WI38 (cell line): ENCODE measurements at regions not wholly inside any gene's neighbourhood (a gene's known extent, or its start where the extent isn't known, plus 50 kb on each side); places are given as distances from the start of the nearest gene placed in this dataset.

Source experiments
- H3K4me3 ChIP-seq: 2 replicates; pipeline ENCODE4 v1.5.1; 2011; ENCODE audit warnings: low read depth, mild to moderate bottlenecking, control low read depth, low read length
- TF ChIP-seq, protein P1 (sequence below): IDR thresholded peaks from 2 replicates; pipeline ENCODE4 v1.5.1; 2012; ENCODE audit warnings: low read depth, mild to moderate bottlenecking, control low read depth, low read length

DNA sequence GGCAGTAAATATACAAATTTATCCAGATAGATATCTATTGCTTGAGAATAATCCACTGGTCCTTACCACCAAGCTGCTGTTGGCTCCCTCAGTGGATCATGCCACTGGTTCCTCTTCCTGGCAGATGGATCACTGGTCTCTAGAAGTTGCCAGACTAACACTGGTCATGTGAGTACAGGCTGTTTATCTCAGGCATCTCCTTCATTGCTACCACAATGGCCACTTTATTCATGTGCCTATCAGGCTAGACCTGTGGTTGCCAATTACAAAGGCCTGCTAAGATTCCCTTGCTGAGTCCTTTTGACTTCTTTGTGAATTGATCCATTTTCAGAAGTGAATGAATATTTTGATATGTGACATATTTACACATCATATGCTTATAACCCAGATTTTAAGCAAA is 1659.5 kb upstream of the PCDH20 start:
- TF ChIP-seq, protein P1, sequence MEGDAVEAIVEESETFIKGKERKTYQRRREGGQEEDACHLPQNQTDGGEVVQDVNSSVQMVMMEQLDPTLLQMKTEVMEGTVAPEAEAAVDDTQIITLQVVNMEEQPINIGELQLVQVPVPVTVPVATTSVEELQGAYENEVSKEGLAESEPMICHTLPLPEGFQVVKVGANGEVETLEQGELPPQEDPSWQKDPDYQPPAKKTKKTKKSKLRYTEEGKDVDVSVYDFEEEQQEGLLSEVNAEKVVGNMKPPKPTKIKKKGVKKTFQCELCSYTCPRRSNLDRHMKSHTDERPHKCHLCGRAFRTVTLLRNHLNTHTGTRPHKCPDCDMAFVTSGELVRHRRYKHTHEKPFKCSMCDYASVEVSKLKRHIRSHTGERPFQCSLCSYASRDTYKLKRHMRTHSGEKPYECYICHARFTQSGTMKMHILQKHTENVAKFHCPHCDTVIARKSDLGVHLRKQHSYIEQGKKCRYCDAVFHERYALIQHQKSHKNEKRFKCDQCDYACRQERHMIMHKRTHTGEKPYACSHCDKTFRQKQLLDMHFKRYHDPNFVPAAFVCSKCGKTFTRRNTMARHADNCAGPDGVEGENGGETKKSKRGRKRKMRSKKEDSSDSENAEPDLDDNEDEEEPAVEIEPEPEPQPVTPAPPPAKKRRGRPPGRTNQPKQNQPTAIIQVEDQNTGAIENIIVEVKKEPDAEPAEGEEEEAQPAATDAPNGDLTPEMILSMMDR: no peak
- no peak overlapping the region for H3K4me3 ChIP-seq

DNA sequence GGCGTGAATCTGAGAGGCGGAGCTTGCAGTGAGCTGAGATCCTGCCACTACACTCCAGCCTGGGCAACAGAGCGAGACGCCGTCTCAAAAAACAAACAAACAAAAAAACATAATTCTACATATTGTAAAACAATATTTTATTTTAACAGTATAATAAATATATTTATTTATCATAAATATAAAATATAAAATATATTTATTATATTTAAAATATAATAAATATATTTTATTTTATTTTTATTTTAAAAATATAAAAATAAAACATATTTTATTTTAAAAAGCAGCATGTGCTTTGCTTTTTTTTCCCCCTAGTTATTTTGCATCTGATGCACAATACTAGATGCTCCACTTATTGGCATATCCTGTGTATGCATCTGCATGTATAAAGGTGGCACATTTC is 1634.6 kb upstream of the PCDH20 start:
- TF ChIP-seq, protein P1: no peak
- no peak overlapping the region for H3K4me3 ChIP-seq

DNA sequence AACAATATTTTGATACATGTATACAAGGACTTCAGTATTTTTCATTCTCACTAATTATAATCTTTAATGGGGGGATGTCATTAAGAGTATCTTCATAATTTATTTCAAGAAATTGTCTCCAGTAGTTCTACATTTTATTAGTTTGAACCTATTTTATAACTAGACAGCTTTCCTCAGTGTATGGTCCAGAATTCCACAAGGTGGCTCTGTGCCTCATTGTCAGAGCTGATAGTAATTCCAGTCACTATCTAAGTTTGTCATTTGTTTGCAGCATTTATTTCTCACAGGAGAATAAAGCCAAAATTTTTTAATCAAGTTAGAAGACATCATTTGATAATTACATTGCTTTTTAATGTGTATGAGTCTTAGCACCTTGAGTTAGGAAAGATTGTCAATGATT is 1633.0 kb upstream of the PCDH20 start:
- TF ChIP-seq, protein P1: no peak
- H3K4me3 ChIP-seq: no peak overlapping the region

DNA sequence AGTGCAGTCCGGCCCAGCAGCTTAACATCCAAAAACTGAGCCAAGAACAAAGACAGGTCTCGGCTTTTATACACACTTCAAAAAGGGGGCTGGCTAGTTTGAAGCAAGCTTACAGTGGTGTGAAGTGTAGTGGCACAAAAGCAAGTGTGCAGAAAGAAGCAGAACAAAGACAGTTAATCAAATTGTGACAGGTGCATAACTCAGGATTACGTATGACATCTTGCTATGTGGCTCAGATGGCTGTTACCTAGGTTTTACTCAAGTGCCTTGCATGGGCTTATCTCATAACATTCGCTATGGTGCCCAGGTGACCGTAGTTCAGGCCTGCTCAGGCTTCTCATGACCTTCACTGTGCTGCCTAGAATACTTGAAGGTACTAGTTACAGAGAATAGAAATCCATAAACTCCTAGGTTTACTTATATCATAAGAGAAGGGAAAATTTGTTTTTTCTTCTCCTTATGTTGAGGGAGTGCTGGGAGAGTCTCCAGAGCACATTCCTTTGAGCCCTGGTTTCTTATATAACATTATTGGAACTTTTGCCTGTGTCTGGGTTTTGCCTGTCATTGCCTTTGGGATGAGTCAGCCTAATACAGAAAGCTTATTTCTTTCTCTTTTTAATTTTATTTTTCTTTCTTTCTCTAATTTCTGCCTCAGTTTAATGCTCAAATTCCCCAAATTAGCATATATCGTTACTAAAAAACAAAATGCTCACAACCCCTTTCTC is 1629.1 kb upstream of the PCDH20 start:
- TF ChIP-seq, protein P1: no peak

DNA sequence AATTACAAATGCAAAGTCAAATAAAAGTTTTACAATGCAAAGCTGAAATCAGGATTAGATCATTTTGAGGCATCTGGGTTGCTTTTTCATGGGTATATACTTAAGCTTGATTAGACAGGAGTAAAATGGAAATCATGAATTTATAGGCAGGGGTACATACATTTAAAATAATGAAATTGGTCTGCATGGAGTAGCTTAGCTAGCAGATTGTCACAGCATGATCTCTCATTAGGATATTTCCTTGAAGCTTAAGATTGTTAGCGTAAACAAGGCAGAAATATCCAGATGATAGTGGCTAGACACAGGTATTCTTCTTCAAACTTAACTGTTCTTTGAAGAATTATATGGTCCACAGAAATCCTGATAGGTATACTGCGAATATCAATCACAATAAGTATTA is 1627.0 kb upstream of the PCDH20 start:
- TF ChIP-seq, protein P1: no peak
- H3K4me3 ChIP-seq: no peak overlapping the region

More for the DNA sequence above, 1629.1 kb upstream of the PCDH20 start:
- H3K4me3 ChIP-seq: no peak overlapping the region

DNA sequence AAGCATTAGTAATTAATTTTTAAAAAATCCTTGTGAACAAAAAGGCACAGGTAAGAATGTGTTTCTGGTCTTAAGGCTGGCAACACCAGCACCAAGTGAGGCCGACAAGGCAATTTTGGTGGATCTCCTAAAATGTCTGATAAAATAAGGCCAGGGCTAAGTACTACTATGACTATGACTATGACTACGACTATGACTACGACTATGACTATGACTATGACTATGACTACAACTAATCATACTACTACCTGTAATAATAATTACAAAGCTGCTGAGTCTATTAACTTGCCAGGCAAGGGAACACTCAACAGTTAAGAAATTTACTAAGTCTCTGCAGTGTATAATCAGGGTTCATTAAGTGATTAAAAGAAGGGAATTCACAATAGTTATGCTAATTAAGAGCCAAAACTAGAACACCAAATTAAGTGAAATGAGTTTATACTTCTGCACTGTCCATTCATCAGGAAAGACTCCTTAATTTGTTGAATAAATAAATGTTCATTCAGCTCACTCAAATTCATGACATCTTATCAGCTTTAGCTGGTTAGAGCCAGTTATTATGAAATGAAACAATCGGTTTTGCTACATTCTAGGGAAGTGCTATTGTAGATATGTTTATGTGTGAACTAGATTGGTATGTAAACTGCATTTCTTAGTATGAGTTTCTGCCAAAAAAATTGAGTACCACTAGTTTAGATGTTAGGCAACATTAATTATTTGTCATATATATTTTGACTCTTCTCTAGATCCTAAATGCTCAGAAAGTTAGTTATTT is 1626.2 kb upstream of the PCDH20 start:
- TF ChIP-seq, protein P1: no peak

DNA sequence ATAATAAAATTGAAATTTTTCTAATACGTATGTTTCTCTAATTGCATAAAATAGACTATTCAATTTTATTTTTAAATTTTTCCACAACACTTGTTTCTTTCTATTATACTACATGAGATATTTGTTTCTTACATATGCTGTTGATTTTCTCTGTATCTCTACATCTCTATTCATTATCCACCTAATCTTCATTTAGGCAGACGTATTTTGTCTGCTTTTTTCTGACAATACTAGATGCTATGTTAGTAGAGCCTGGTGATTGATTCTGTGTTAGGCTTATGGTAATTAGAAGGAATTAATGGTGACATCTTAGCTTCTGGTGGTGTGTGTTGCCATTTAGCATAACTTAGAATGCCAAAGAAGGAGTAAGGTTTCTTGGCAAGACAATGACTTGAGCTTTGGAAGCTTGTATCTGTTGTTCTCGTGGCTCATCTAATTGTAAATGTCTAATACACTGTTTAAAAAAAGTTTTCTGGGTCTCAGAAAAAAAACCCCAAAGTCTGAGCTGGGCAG is 1610.7 kb upstream of the PCDH20 start:
- TF ChIP-seq, protein P1: no peak
- H3K4me3 ChIP-seq: no peak overlapping the region

More for the DNA sequence above, 1626.2 kb upstream of the PCDH20 start:
- no peak overlapping the region for H3K4me3 ChIP-seq
